ENCODE measurements at regions not wholly inside any gene's neighbourhood (a gene's known extent, or its start where the extent isn't known, plus 50 kb on each side); places are given as distances from the start of the nearest gene placed in this dataset.

GRCh38 chr12:32031109-32031508, 71.9 kb downstream of the RESF1 start:
- H3K36me3 ChIP-seq (replicated peaks) = no peaks in the 10 kb centered on the region
- in situ Hi-C loops (cut with HindIII; ENCODE audit: low pct_ligation_motif_present, low sequenced_read_pairs) = no loop called here
- no peak for TF ChIP-seq CTCF (IDR thresholded peaks at IDR 0.05; ENCODE audit: low read depth, low read length, missing control alignments)
- no peaks in the 10 kb centered on the region for H3K27me3 ChIP-seq (replicated peaks)
- H3K4me3 ChIP-seq (ENCODE audit: low read depth, low read length) = no peak overlapping the region
- no peak for DNase-seq
- no peak overlapping the region for H3K27ac ChIP-seq

DNA sequence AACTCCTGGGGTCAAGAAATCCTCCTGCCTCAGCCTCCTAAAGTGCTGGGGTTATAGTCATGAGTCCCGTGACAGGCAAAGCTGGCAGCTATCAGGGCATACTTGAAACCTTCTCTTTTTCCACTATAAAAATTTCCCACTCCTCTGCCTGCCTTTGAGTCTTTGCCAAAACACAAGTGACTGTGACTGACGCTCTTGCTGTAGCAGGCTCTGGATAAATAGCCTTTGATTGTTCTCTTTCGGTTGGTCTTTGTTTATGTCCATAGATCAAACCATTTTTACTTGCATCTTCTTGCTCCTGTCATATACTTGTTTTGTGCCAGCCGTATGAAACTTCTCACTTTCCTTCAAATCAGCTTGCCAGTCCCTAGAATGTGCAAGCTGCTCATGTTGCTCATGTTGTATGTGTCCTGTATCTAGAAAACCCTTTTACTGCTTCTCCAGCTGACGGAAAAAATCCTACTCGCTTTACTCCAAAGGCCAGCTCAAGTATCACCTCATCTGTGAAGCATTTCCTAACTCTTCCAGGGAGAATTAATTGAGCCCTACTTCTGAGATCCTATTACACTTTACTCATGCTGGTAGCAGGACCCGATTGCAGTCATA, 73.1 kb downstream of the RESF1 start:
- Histone ChIP-seq H3K27me3 (replicated peaks) (no peaks in the 10 kb centered on the region), H3K4me3 (ENCODE audit: low read depth, low read length) (no peak overlapping the region), H3K27ac (no peak overlapping the region), H3K36me3 (replicated peaks) (no peaks in the 10 kb centered on the region)
- no peak for TF ChIP-seq CTCF (IDR thresholded peaks at IDR 0.05; ENCODE audit: low read depth, low read length, missing control alignments)
- no peak for DNase-seq
- in situ Hi-C loops (cut with HindIII; ENCODE audit: low pct_ligation_motif_present, low sequenced_read_pairs) = no loop called here

DNA sequence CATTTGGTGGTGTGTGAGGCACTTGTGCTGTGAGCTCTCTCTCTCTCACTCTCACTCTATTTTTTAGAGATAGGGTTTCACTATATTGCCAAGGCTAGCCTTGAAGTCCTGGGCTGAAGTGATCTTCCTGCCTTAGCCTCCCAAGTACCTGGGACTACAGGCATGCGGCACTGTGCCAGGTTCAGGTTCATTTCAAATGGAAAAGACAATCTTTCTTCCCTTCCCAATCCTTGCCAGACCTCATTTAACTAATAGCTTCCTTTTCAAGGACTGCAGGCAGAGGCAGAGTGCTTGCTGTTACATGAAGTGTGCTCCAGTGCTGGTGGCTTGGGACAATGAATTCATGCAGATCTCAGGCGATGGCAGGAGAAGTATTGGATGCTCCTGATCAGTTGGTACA, 73.2 kb upstream of the BICD1 start:
- Histone ChIP-seq H3K4me3 (ENCODE audit: low read depth, low read length) (no peak overlapping the region), H3K36me3 (replicated peaks) (no peaks in the 10 kb centered on the region), H3K27ac (no peak overlapping the region), H3K27me3 (replicated peaks) (no peaks in the 10 kb centered on the region)
- TF ChIP-seq CTCF (IDR thresholded peaks at IDR 0.05; ENCODE audit: low read depth, low read length, missing control alignments) = no peak
- no peak for DNase-seq
- in situ Hi-C loops (cut with HindIII; ENCODE audit: low pct_ligation_motif_present, low sequenced_read_pairs) = no loop called here

DNA sequence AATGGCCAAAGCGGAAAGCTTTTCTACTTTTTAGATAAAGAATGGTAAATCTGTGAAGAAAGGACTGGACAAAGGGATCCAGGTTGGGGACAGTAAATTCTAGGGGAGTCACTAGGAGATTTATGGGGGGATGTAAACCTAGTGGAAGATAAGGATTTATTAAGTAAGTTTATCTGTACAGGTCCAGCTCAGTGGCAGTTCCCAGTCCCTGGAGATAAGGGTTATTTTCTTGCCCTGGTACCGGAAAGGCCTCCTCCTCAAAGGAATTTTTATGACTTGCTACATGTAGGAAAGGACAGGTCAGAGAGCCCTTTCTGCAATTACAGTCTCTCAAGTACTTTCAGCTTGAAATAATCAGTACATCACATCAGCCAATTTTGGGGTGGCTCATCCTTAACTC, 72.6 kb upstream of the BICD1 start:
- in situ Hi-C loops (cut with HindIII; ENCODE audit: low pct_ligation_motif_present, low sequenced_read_pairs) = no loop called here
- no peaks in the 10 kb centered on the region for H3K36me3 ChIP-seq (replicated peaks)
- H3K27me3 ChIP-seq (replicated peaks) = no peaks in the 10 kb centered on the region
- DNase-seq = no peak
- TF ChIP-seq CTCF (IDR thresholded peaks at IDR 0.05; ENCODE audit: low read depth, low read length, missing control alignments) = no peak
- no peak overlapping the region for H3K27ac ChIP-seq
- H3K4me3 ChIP-seq (ENCODE audit: low read depth, low read length) = no peak overlapping the region

GRCh38 chr12:32036477-32037263, 70.0 kb upstream of the BICD1 start:
- Histone ChIP-seq H3K4me3 (ENCODE audit: low read depth, low read length) (no peak overlapping the region), H3K27ac (no peak overlapping the region), H3K27me3 (replicated peaks) (no peaks in the 10 kb centered on the region), H3K36me3 (replicated peaks) (no peaks in the 10 kb centered on the region)
- TF ChIP-seq CTCF (IDR thresholded peaks at IDR 0.05; ENCODE audit: low read depth, low read length, missing control alignments) = no peak
- DNase-seq = no peak
- in situ Hi-C loops (cut with HindIII; ENCODE audit: low pct_ligation_motif_present, low sequenced_read_pairs) = no loop called here
